SK-N-SH treated with all-trans-retinoic acid at 6 μM for 48 hours (cell line): ENCODE measurements at regions not wholly inside any gene's neighbourhood (a gene's known extent, or its start where the extent isn't known, plus 50 kb on each side); places are given as distances from the start of the nearest gene placed in this dataset.

Source experiments
- ARNTL ChIP-seq: fragments of 450-650 bp; formaldehyde crosslinking; IDR thresholded peaks from 2 replicates; pipeline ENCODE4 v1.5.0; 2020; ENCODE audit warnings: low read depth, mild to moderate bottlenecking, moderate library complexity, borderline replicate concordance
- BACH2 ChIP-seq: fragments of 250-450 bp; sonication (Bioruptor Pico); IDR thresholded peaks from 2 replicates; pipeline ENCODE4 v1.9.0; 2021; ENCODE audit warnings: mild to moderate bottlenecking, borderline replicate concordance
- CREB5 ChIP-seq: fragments of 250-450 bp; sonication (Bioruptor Pico); IDR thresholded peaks from 2 replicates; pipeline ENCODE4 v1.5.1; 2020; ENCODE audit warnings: low read depth, mild to moderate bottlenecking, moderate library complexity
- GLIS3 ChIP-seq: fragments of 250-450 bp; sonication (Bioruptor Pico); IDR thresholded peaks from 2 replicates; pipeline ENCODE4 v1.5.0; 2020; ENCODE audit warnings: mild to moderate bottlenecking, moderate library complexity
- OSR1 ChIP-seq: fragments of 250-450 bp; sonication (Bioruptor Pico); IDR thresholded peaks from 2 replicates; pipeline ENCODE4 v1.8.0; 2022; ENCODE audit warnings: moderate library complexity, mild to moderate bottlenecking, inconsistent platforms
- PATZ1 ChIP-seq: fragments of 250-450 bp; sonication (Bioruptor Pico); IDR thresholded peaks from 2 replicates; pipeline ENCODE4 v1.8.0; 2020; ENCODE audit warnings: mild to moderate bottlenecking, moderate library complexity, borderline replicate concordance
- PPARA ChIP-seq: fragments of 250-450 bp; sonication (Bioruptor Pico); IDR thresholded peaks from 2 replicates; pipeline ENCODE4 v1.5.0; 2020; ENCODE audit warnings: mild to moderate bottlenecking, borderline replicate concordance
- RARB ChIP-seq: fragments of 250-450 bp; sonication (Bioruptor Pico); IDR thresholded peaks from 2 replicates; pipeline ENCODE4 v1.8.0; 2021; ENCODE audit warnings: mild to moderate bottlenecking, moderate library complexity
- TOX ChIP-seq: fragments of 250-450 bp; sonication (Bioruptor Pico); IDR thresholded peaks from 2 replicates; pipeline ENCODE4 v1.8.0; 2021; ENCODE audit warnings: mild to moderate bottlenecking, moderate library complexity, borderline replicate concordance
- ZFP30 ChIP-seq: fragments of 450-650 bp; formaldehyde crosslinking; IDR thresholded peaks from 2 replicates; pipeline ENCODE4 v1.5.0; 2022; ENCODE audit warnings: mild to moderate bottlenecking, moderate library complexity

DNA sequence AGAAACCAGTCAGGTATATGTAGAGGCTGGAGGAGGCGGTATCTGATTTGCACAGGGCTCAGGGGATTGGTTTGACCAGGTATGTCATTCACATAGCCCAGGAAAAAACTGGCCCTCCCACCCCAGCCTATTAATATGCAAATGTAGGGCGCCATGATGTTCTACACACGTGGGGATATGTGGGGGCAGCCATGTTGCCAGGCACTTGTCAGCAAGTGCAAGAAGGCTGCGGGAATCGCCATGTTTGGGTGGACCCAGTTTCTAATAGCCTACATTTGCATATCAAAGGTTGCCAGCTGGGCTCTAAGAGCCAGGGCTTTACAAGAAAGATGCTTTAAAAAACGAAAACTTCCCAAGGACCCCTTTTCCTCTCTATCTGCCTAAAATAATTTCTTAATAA lies 335.1 kb downstream of the SMARCA1 start:
- TF ChIP-seq BACH2 (CRISPR knock-in tag) = no peak
- TF ChIP-seq ARNTL = no peak
- TF ChIP-seq PATZ1 = no peak
- TF ChIP-seq ZFP30 (CRISPR knock-in tag) = no peak
- TF ChIP-seq CREB5 (CRISPR knock-in tag) = no peak
- TF ChIP-seq PPARA (CRISPR knock-in tag) = no peak
- no peak for TF ChIP-seq RARB (CRISPR knock-in tag)
- no peak for TF ChIP-seq GLIS3
- no peak for TF ChIP-seq OSR1 (CRISPR knock-in tag)
- TF ChIP-seq TOX (CRISPR knock-in tag) = no peak
